ENCODE measurements at regions not wholly inside any gene's neighbourhood (a gene's known extent, or its start where the extent isn't known, plus 50 kb on each side); places are given as distances from the start of the nearest gene placed in this dataset.

GRCh38 chr4:129358571-129358970, 262.6 kb downstream of the C4orf33 start:
- TF ChIP-seq GATA2 (IDR thresholded peaks at IDR 0.05; ENCODE audit: low read depth, low read length) (no peak), GATA3 (IDR thresholded peaks at IDR 0.05; ENCODE audit: low read depth, low read length) (no peak)
